GM19238 (cell line): ENCODE measurements at regions not wholly inside any gene's neighbourhood (a gene's known extent, or its start where the extent isn't known, plus 50 kb on each side); places are given as distances from the start of the nearest gene placed in this dataset.

Source experiments
- DNase-seq: peaks from one replicate; pipeline ENCODE4 v3.0.0; 2011; ENCODE audit warnings: low spot score; ENCODE audit not compliant: insufficient read length

DNA sequence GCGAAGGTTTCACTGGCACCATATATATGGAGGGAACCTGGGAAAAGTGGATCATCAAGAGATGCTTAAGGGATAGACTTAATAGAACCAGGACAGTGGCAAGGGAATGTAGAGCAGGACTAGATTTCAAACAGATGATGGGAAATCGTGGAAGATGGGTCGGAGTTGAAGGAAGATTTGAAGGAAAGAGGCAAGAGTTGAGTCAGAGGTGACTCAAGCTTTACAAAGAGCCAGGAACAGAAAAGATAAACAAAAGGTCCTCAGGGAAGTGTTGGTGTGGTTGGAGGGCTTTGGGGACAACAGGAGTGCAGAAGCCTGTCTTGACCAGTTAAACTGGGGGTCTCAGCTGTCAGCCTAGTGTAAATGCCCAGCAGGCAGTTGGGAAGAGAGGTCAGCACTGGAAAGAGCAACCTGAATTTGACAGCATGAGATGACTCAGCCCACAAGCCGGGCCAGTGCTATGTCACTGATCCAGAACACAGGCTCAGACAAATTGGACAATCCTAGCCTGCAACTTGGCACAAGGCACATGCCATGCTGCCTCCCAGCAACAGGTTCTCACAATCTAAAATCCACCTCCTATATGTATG lies 230.5 kb downstream of the IDS start:
- no peak for DNase-seq

DNA sequence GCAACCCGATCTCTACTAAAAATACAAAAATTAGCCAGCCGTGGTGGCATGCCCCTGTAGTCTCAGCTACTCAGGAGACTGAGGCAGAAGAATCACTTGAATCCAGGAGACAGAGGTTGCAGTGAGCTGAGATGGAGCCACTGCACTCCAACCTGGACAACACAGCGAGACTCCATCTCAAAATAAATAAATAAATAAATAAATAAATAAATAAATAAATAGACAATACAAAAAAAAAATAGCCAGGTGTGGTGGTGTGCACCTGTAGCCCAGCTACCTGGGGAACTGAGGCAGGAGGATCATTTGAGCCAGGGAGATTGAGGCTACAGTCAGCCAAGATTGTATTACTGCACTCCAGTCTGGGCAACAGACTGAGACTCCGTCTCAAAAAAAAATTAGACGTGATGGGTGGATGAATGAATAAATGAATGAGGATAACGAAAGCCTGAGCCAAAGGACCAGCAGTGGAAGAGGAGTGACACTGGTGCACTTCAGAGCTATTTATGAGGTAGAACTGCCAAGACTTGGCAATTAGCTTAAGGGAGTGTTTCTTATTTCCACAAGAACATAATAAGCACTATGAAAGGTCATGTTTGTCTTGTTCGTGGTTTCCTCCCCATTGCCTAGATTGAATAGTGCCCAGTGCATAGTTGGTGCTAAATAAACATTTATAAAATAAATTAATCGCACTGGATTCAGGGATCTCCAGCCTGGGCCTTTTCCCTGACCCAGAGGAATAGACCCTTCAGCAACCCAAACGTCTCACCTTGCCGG lies 232.2 kb downstream of the IDS start:
- no peak for DNase-seq

GRCh38 chrX:149267878-149268813 lies 237.0 kb downstream of the IDS start:
- DNase-seq, result no peak

- no peak for DNase-seq
Observed at GRCh38 chrX:149262086-149262485, 243.0 kb downstream of the IDS start.

- no peak for DNase-seq
Observed at GRCh38 chrX:149259241-149259640, 245.9 kb downstream of the IDS start.

GRCh38 chrX:149255860-149256259 lies 249.2 kb downstream of the IDS start:
- DNase-seq, result no peak

GRCh38 chrX:149248073-149248625 lies 257.0 kb downstream of the IDS start:
- DNase-seq, result no peak

DNA sequence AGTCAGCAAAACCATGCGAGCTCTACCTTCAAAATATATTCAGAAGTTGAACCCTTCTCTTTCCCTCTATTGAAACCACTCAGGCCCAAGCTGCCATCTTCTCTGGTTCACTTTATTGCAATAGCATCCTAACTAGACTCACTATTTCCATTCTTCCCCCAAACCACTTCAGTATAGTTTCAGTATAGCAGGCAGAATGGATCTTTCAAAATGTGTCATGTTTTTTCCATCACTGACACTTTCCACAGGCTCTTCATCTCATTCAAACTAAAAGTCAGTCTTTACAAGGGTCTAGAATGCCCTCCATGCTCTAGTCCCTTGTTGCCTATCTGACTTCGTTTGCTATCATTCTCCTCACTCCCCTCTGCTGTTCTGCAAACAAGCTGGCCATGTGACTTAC lies 274.4 kb downstream of the IDS start:
- no peak for DNase-seq

DNA sequence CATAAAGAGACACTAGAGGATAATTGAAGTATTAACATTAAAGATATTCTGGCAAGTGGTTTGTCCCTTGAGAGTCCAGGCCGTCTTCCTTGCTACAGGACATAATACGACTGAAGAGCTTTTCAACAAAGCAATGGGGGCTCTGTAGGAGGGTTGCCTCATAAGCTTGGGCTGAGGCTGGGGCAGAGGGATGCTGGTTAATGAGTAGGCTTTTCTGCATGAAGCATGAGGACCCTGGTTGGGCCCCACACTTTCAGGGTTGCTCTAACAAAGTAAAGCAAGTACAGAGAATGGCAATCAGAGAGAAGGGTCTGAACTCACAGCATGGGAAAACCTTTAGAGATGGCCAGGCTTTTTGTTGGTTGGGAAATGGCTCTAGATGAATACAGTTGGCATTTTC lies 281.3 kb downstream of the IDS start:
- DNase-seq, result no peak

- no peak for DNase-seq
Observed at GRCh38 chrX:149222040-149222439, 283.1 kb downstream of the IDS start.

DNA sequence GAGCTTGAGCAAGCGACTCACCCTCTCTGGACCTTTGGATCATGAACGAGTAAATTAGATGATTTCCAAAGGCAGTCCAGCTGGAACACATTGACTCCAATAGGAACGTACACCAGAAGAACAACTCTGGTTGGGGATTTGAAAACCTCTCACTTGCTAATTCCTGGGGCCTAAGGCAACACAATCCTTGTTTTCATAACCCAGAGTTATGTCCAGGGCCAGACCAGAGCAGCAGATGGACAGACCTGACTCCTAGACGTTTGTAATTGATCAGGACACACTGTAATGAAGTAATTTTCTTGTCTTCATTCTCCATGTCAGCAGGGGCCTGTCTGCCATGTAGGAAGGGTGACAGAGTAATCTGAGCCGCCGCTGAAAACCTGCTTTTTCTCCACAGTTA lies 283.9 kb downstream of the IDS start:
- DNase-seq, result no peak

- no peak for DNase-seq
Observed at GRCh38 chrX:149213264-149213663, 291.8 kb downstream of the IDS start.

- DNase-seq, result no peak
Observed at GRCh38 chrX:149208307-149208706, 296.8 kb downstream of the IDS start.

DNA sequence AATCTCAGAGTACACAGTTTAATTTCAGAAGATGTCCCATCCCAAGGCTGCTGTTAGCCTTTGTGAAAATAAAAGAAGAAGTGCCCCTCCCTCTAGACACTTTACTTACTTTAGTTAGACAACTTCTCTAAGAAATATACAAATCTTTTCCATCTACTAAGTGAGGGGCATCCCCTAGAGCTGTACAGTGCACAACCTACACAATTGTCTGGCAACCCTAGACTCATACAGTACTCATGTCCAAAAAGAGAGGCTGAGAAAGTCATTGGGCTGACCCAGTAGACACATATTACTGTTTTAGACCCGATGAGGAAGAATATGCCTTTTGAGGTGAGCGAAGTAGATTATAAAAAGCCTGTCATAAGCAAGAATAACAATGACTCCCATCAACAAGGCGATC lies 297.6 kb downstream of the IDS start:
- DNase-seq, result no peak

GRCh38 chrX:149205937-149206336 lies 299.2 kb downstream of the IDS start:
- no peak for DNase-seq

GRCh38 chrX:149205081-149205480 lies 300.0 kb downstream of the IDS start:
- no peak for DNase-seq

DNA sequence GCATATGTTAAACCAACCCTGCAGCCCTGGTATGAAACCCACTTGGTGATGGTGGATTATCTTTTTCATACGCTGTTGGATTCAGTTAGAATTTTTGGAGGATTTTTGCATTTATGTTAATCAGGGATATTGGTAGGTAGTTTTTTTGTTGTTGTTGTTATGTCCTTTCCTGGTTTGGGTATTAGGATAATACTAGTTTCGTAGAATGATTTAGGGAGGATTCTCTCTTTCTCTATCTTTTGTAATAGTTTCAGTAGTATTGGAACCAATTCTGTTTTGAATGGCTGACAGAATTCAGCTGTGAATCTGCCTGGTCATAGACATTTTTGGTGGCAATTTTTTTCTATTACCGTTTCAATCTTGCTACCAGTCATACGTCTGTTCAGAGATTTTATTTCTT lies 305.4 kb downstream of the IDS start:
- DNase-seq, result no peak

DNA sequence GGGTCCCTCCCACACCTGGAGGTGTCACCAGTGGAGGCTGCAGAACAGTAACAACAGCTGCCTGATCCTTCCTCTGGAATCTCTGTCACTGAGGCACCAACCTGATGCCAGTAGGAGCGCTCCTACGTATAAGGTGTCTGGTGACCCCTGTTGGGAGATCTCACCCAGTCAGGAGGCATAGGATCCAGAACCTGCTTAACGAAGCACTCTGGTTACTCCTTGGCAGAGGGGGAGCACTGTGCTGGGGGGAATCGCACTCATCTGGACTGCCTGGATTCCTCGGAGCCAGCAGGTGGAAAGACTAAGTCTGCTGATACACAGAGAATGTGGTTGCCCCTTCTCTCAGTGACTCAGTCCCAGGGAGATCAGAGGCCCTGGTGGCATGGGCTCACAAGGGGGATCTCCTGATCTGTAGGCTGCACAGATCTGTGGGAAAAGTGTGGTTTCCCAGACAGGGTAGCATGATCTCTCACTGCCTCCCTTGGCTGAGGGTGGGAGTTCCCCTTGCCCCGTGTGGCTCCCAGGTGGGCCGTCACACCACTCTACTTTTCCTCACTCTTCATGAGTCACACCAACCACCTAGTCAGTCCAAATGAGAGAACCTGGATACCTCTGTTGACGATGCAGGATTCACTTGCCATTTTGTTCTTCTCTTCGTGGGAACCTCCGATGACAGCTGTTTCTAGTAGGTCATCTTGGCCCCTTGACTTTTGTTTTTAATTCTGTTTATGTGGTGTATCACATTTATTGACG lies 305.9 kb downstream of the IDS start:
- DNase-seq, result no peak

- DNase-seq, result no peak
Observed at GRCh38 chrX:149185087-149185486, 320.0 kb downstream of the IDS start.

DNA sequence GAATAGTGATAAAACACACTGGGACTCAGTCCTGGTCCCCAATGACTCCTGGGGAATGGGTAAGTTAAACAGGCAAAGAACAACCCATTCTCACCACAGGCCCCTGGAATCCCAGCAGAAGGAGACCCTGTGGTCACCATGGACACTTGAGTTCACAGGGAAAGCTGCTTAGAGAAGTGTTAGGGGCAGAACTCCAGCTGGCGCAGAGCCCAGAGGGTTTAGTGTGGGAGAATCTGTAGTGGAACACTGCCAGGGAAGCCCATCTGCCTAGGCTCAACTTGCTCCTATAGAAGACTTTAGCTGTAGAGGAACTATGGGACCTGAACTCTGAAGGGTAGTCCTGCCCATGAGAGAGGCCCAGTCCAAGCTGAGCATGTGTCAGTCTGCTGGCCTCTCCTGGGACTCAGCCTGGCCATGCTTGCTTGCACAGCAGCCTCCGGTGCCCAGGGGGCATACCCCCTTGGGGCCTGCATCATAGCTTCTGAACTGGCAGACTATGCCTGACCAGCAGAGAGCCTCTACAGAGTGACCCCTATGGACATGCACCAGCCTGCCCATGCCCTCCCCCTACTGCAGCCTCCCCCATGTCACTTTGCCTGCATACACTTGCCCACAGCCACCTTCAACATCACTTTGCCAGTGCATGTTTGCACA lies 343.5 kb downstream of the IDS start:
- no peak for DNase-seq

DNA sequence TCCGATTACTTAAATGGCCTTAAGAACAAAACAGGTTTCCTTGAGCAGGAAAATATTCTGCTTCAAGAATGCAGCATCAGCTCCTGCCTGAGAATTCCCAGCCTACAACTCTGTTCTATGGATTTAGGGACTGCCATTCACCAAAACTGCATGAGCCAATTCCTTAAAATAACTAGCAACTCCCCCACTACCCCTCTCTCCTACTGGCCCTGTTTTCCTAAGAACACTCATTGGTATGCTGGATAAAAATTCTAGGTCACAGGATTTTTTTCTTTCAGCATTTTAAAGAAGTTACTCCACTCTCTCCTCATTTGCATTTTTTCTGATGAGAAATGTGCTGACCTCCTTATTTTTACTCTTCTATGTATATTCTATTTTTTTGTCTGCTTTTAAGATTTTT lies 347.1 kb downstream of the IDS start:
- no peak for DNase-seq
